ENCODE measurements at regions not wholly inside any gene's neighbourhood (a gene's known extent, or its start where the extent isn't known, plus 50 kb on each side); places are given as distances from the start of the nearest gene placed in this dataset.
"Not testable (repeated sequence)": the region's sequence is repeated elsewhere in the genome, so short reads cannot be mapped to it uniquely, and the experiment has no call there.

DNA sequence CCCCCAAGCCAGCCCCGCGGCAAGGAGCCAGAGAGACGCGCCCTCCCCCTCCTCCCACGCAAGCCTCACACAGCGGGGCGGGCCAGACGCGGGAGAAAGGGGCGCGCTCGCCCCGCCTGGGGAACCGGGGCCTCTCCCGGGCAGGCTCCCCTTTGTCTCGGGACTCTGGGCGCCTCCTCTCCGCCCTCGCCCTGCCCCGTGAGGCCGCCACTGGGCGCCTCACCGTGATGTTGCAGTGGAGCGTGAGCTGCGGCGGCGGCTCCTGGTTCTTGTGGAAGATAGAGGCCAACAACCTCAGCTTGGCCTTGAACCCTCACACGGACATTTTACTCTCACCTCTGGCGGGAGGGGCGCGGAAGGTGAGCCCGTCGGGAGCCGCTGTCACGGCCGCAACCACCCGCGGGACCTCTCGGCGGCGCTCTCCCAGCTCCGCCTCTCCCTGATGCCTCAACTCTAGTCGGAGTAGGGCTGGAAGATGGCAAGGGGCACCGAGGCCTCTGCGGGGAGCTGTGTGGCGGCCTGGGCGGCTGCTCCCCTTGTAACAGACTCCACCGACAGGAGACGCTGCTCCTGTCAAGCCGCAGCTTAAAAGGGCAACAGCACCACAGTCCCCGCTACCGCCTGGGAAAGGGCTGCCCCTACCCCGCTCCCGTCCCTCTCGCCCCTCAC, 179.2 kb upstream of the ZSCAN2 start:
- DNase-seq: not testable (repeated sequence)

- not testable (repeated sequence) for DNase-seq
These were observed 175.5 kb upstream of the ZSCAN2 start for GRCh38 chr15:84425327-84425726.

GRCh38 chr15:84473305-84473877, 127.4 kb upstream of the ZSCAN2 start:
- not testable (repeated sequence) for DNase-seq

GRCh38 chr15:84476364-84477033, 124.3 kb upstream of the ZSCAN2 start:
- DNase-seq: not testable (repeated sequence)

GRCh38 chr15:84477550-84477949, 123.3 kb upstream of the ZSCAN2 start:
- not testable (repeated sequence) for DNase-seq

DNA sequence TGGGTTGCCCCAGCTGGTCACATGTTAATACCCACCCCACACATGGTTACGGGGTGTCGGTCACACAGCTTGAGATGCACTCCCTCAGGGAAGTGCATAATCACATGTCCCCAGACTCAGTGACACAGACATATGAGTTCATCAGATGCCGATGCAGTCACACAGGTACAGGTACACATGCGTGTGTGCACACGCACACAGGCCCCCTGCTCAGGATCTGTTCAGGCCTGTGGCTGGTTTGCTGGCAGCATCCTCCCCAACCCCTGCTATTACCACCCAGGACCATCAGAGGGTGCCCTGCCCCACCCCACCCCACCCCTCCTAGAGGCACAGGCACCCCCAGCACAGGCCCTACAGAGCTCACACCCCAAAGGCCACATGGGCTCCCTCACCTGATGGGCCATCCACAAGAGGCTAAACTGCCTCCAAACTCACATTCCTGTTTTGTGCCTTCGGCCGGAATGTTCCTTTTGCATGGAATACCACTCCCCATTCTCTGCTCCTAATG, 120.6 kb upstream of the ZSCAN2 start:
- not testable (repeated sequence) for DNase-seq

DNA sequence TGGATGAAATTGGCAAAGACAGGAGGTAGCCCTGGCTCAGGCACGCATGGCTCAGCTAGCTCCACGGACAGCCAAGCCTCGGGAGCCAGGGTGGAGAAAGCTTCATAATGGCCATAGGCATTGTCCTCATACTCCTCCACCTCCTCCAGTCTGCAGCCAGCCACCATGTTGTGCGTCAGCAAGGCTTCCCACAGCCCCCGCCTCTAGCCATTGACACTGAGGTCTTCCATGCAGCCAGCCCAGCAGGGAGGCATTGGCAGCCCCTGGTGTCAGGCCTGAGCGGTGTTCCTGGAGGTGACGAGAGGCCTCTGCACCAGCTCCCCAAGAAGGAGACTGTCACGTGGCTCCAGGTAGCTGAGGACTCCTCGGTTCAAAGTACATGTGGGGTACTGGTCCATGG, 117.0 kb upstream of the ZSCAN2 start:
- not testable (repeated sequence) for DNase-seq

GRCh38 chr15:84500165-84500889, 100.5 kb upstream of the ZSCAN2 start:
- DNase-seq: not testable (repeated sequence)

GRCh38 chr15:84503101-84503500, 97.7 kb upstream of the ZSCAN2 start:
- not testable (repeated sequence) for DNase-seq

DNA sequence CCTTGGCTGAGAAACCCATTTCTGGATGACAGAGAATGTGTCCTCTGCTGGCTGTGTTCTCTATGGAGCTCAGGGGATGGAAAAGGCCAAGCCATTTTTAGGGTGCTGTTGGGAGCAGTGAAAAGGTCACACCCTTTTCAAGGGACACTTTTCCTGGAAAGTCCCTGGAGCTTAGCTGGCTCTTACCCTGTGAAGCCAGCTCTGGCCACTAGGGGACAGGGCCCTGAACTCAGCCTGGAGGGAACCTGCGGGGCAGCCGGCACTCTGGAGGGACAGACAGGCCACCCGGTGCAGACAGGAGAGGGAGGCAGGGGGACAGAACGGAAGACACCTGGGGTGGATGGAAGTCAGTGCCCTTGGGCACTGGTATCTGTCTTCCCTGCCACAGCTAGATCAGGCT, 95.3 kb upstream of the ZSCAN2 start:
- DNase-seq: not testable (repeated sequence)

GRCh38 chr15:84512324-84512723, 88.5 kb upstream of the ZSCAN2 start:
- not testable (repeated sequence) for DNase-seq

DNA sequence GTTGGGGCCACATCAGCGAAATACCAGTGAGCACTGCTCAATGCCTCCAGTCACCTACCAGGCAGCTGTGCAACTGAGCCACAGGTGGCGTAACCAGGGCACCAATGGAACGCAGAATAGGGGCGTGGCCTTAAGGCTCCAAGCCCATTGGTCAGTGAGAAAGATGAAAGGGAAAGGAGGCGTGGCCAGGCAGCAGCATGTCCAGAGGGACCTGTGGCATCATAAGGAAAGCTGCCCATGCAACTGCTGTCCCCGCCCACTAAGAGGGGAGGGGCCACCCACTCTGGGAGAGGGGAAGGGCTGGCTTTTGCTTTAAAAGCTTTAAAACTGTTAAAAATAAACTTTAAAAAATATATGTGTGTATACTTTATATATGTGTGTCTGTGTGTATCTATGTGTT, 84.0 kb upstream of the ZSCAN2 start:
- DNase-seq: not testable (repeated sequence)

DNA sequence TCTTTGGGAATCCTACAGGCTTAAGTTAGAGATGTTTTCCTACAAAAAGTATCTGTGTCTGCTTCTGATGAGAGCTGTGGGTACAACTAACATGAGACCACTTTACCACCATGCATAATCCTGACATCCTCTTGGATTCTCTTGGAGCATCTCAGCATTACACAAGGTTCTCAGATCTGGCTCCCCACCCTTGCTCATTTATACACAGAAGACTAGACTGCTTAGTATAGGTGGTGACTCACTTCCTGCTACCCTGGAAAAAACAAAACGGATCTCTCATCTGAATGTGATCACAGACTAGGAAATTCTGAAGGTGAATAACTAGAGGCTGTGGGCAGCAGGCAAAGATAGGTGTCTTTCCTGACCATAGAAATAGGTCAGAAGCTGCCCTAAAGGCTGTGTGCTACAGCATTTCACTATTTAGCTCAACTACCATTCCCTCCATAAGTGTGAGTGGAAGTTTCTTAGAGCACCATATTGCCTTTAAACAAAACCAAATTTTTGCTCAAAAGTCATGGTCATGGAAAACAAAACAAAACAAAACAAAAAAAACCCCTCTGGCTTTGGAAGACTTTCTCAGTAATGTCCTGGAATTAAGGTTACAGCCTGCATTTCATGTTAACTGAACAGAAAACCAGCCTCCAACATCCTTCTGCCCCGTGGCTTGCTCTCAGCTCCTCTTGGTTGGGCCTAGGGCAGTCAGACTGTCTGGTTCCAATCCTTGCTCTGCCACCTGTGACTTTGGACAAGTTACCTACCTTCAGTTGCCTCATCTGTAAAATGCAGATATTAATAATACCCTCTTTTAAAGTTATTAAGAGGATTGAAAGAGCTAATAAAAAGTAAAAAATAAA, 75.1 kb upstream of the ZSCAN2 start:
- DNase-seq: not testable (repeated sequence)

- DNase-seq: not testable (repeated sequence)
These were observed 70.1 kb upstream of the ZSCAN2 start for GRCh38 chr15:84530751-84531150.

DNA sequence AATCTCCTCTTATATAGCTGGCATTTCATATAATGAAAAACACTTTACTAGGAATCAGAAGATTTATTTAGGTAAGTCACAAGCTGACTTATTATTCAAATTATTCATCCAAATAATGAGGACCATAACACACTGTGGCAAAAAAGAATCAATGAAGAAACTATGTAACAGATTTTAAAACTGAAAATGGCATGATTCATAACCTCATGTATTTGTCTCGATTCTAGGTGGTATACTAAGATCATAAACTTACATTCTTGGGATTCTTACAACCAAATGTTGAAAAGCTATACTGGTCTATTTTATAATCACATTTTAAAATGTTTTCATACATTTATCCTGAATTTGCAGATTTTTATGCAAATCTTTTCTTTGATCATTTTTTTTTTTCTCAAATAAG, 69.6 kb upstream of the ZSCAN2 start:
- DNase-seq: not testable (repeated sequence)

DNA sequence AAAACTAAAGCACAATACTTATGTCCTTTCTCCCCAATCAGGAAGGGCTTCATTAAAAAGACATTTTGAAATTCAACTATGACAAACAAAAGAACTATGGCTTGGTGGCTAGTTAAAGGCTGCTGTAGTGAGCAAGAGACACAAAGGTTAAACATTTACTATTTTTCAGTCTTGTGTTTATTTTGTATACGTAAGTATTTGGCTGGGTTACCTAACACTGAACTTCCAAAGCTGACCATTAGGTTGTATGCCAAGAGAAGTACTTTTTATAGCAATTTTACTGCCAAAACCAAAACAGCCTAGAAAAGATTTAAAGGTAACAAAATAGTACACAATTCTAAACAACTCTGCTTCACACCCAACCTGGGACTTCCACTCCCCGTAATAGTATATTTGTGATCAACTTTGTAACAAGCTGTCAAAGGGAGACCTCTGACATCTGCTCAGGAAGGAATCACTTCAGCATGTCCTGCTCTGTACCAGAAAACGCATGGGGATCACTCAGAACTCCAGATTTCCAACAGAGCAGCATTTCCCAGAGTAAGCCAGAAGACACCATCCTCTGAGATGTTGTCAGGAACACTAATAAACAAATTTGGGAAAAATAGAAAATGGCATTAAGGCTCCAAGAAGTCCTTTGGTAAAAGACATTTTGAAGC, 69.0 kb upstream of the ZSCAN2 start:
- not testable (repeated sequence) for DNase-seq

- not testable (repeated sequence) for DNase-seq
These were observed 67.1 kb upstream of the ZSCAN2 start for GRCh38 chr15:84533705-84534104.

DNA sequence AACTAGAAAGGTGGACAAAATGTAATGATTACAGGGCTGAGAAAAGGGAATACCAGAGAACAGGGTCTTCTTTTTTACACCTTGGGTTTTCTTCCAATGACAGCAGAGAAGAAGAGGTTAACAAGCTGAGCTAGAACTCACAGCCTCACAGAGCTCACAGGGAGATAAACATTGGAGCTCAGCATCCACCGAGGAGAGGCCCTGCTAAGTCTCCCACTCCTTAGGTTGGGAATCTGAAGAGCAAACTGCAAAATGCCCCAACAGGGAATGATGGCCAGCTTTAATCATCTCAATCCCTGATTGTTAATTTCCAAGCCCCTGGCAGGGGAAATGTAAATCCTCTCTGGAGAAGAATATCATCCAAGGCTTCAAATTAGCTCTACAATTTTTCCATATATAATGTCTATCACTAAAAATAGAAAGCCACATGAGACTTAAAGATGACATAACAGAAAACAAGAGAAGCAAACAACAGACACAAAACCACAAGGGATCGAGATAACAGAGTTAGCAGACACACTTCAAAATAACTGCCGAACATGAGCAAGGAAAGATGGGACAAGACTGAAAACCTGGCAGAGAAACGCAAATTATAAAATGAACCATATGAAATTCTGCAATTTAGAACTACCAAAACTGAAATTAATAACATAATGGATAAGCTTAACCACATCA, 66.1 kb upstream of the ZSCAN2 start:
- not testable (repeated sequence) for DNase-seq

DNA sequence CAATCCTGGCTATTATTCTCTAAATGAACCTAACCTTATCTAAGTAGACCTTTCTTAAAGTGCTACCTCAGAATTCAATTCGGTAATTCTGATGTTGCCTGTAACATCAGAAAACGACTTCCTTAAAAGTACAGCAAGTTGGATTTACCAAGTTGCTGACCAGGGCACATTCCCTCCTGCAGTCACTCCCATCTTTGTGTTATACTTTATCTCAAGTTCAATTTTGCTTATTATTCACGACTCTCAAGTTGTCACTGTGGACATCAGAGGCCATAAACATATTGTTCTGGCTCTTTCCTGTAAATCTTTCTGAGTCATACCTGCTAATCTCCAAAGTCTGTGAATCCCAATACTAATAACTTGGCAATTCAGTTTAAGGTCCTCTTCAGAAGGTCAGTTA, 64.6 kb upstream of the ZSCAN2 start:
- DNase-seq: not testable (repeated sequence)

- DNase-seq: not testable (repeated sequence)
These were observed 56.2 kb upstream of the ZSCAN2 start for GRCh38 chr15:84544586-84544985.

GRCh38 chr15:84547150-84547549, 53.7 kb upstream of the ZSCAN2 start:
- DNase-seq: not testable (repeated sequence)

All from NCI-H1105 treated with DMSO at 0.1 percent for 48 hours (cell line).